ENCODE measurements at regions not wholly inside any gene's neighbourhood (a gene's known extent, or its start where the extent isn't known, plus 50 kb on each side); places are given as distances from the start of the nearest gene placed in this dataset.

- TF ChIP-seq POLR2AphosphoS5 (IDR thresholded peaks at IDR 0.05; ENCODE audit: low read depth, low read length) (no peak), POLR2A (IDR thresholded peaks at IDR 0.05; ENCODE audit: low read depth, low read length) (no peak)
Observed at GRCh38 chr20:52448513-52449232, 257.1 kb upstream of the ZFP64 start.
